Neural cell (in vitro differentiated cells): ENCODE measurements at regions not wholly inside any gene's neighbourhood (a gene's known extent, or its start where the extent isn't known, plus 50 kb on each side); places are given as distances from the start of the nearest gene placed in this dataset.

Experiments
- H2AFZ ChIP-seq: fragments of 200-600, 300-800 bp; sonication (generic), shearing (Covaris generic); 2 replicates; pipeline ENCODE4 v1.6.0; 2014; ENCODE audit warnings: low read depth, mild to moderate bottlenecking, antibody characterized with exemption, low read length, moderate library complexity
- H3F3A ChIP-seq: fragments of 200-600 bp; shearing (Covaris generic); 2 replicates; pipeline ENCODE4 v1.6.1; 2016; ENCODE audit warnings: mild to moderate bottlenecking, moderate library complexity, mixed read lengths, antibody characterized with exemption, low read length; ENCODE audit not compliant: insufficient read depth, poor library complexity, severe bottlenecking
- H3K27ac ChIP-seq: fragments of 200-600, 300-800 bp; sonication (generic), shearing (Covaris generic); 2 replicates; pipeline ENCODE4 v1.5.1; 2014; ENCODE audit warnings: mild to moderate bottlenecking, low read length, moderate library complexity
- H3K27me3 ChIP-seq: fragments of 300-800, 200-600 bp; sonication (generic), shearing (Covaris generic); 2 replicates; pipeline ENCODE4 v1.6.0; 2014; ENCODE audit warnings: mild to moderate bottlenecking, low read depth, low read length, moderate library complexity; ENCODE audit not compliant: insufficient read depth
- H3K36me3 ChIP-seq: fragments of 300-800, 200-600 bp; sonication (generic), shearing (Covaris generic); 2 replicates; pipeline ENCODE4 v1.5.1; 2014; ENCODE audit warnings: mild to moderate bottlenecking, antibody characterized with exemption, low read length, moderate library complexity; ENCODE audit not compliant: insufficient read depth
- H3K4me2 ChIP-seq: fragments of 300-800, 200-600 bp; sonication (generic), shearing (Covaris generic); 2 replicates; pipeline ENCODE4 v1.6.0; 2014; ENCODE audit warnings: mild to moderate bottlenecking, low read length
- H3K4me3 ChIP-seq: fragments of 300-800, 200-600 bp; sonication (generic), shearing (Covaris generic); 2 replicates; pipeline ENCODE4 v1.5.1; 2014; ENCODE audit warnings: mild to moderate bottlenecking, low read length, moderate library complexity
- H3K79me2 ChIP-seq: fragments of 200-600 bp; shearing (Covaris generic); replicated peaks from 2 replicates; pipeline ENCODE4 v1.6.0; 2014; ENCODE audit warnings: mild to moderate bottlenecking, low read length, moderate library complexity; ENCODE audit not compliant: insufficient read depth
- H3K9ac ChIP-seq: fragments of 300-800, 200-600 bp; sonication (generic), shearing (Covaris generic); 2 replicates; pipeline ENCODE4 v1.6.1; 2016; ENCODE audit warnings: mild to moderate bottlenecking, low read length, mixed read lengths
- H3K9me2 ChIP-seq: fragments of 200-600 bp; shearing (Covaris generic); 2 replicates; pipeline ENCODE4 v1.6.1; 2016; ENCODE audit warnings: mild to moderate bottlenecking, low read length, mixed read lengths; ENCODE audit not compliant: insufficient read depth
- H3K9me3 ChIP-seq: fragments of 200-600, 300-800 bp; sonication (generic), shearing (Covaris generic); 2 replicates; pipeline ENCODE4 v1.6.1; 2016; ENCODE audit warnings: mild to moderate bottlenecking, mixed run types, low read length, moderate library complexity, mixed read lengths
- H4K20me1 ChIP-seq: fragments of 200-600 bp; shearing (Covaris generic); 2 replicates; pipeline ENCODE4 v1.6.1; 2016; ENCODE audit warnings: mild to moderate bottlenecking, mixed run types; ENCODE audit not compliant: insufficient read depth
- EP300 ChIP-seq: fragments of 450-650 bp; conservative IDR thresholded peaks from 2 replicates; pipeline ENCODE4 v1.6.1; 2014; ENCODE audit warnings: antibody characterized with exemption, mild to moderate bottlenecking, moderate library complexity; ENCODE audit not compliant: poor library complexity, severe bottlenecking
- EZH2 ChIP-seq: fragments of 200-600, 300-800 bp; shearing (Covaris generic), sonication (generic); IDR thresholded peaks from 2 replicates; pipeline ENCODE4 v1.6.1; 2014; ENCODE audit warnings: antibody characterized with exemption, low read length, borderline replicate concordance, mild to moderate bottlenecking; ENCODE audit not compliant: insufficient read depth, poor library complexity, severe bottlenecking
- MXI1 ChIP-seq: fragments of 450-650 bp; conservative IDR thresholded peaks from 2 replicates; pipeline ENCODE4 v1.6.1; 2014; ENCODE audit warnings: antibody characterized with exemption, mild to moderate bottlenecking; ENCODE audit not compliant: poor library complexity, severe bottlenecking
- POLR2AphosphoS5 ChIP-seq: IDR thresholded peaks from 2 replicates; pipeline ENCODE4 v1.6.1; 2012
- RAD21 ChIP-seq: fragments of 450-650 bp; conservative IDR thresholded peaks from 2 replicates; pipeline ENCODE4 v1.6.1; 2014; ENCODE audit warnings: antibody characterized with exemption, mild to moderate bottlenecking, moderate library complexity
- SMC3 ChIP-seq: fragments of 450-650 bp; conservative IDR thresholded peaks from 2 replicates; pipeline ENCODE4 v1.6.1; 2014; ENCODE audit warnings: antibody characterized with exemption, mild to moderate bottlenecking, moderate library complexity; ENCODE audit not compliant: poor library complexity
- TAF1 ChIP-seq: IDR thresholded peaks from 2 replicates; pipeline ENCODE4 v1.6.1; 2012; ENCODE audit warnings: low read depth
- TF ChIP-seq, protein P1 (sequence below): IDR thresholded peaks from 2 replicates; pipeline ENCODE4 v1.6.1; 2012; ENCODE audit warnings: borderline replicate concordance
- TF ChIP-seq, protein P2 (sequence below): fragments of 450-650 bp; IDR thresholded peaks from 2 replicates; pipeline ENCODE4 v1.5.1; 2014; ENCODE audit warnings: antibody characterized with exemption, mild to moderate bottlenecking, moderate library complexity; ENCODE audit not compliant: poor library complexity, severe bottlenecking

DNA sequence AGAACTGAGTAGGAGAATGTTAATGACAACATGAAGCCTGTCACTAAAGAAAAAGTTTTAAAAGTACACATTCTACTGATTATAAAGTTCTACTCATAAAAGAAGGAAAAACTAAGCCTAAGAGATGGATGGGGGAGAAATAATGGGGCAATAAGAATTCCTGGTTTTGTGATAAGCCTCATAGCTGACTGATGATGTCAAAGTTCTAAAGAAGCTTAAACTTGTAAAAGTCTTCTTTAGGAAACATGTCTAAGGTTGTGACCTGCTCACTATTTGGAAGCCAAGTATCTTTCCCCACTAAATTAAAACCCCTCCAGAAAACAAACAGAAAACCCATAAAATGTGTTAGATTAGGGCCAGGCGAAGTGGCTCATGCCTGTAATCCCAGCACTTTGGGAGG lies 232.9 kb upstream of the GIMD1 start:
- H4K20me1 ChIP-seq: no peaks in the 10 kb centered on the region
- no peak overlapping the region for H3K9ac ChIP-seq
- H3K36me3 ChIP-seq: no peaks in the 10 kb centered on the region
- H3F3A ChIP-seq: no peaks in the 10 kb centered on the region
- no peak overlapping the region for H3K4me3 ChIP-seq
- no peaks in the 10 kb centered on the region for H3K79me2 ChIP-seq
- no peaks in the 10 kb centered on the region for H3K9me2 ChIP-seq
- H3K9me3 ChIP-seq: no peaks in the 10 kb centered on the region
- H2AFZ ChIP-seq: no peak overlapping the region
- H3K27ac ChIP-seq: no peak overlapping the region
- TF ChIP-seq SMC3 (no peak), TAF1 (no peak), RAD21 (no peak), EZH2 (no peak), POLR2AphosphoS5 (no peak), EP300 (no peak), MXI1 (no peak)
- TF ChIP-seq, protein P1, sequence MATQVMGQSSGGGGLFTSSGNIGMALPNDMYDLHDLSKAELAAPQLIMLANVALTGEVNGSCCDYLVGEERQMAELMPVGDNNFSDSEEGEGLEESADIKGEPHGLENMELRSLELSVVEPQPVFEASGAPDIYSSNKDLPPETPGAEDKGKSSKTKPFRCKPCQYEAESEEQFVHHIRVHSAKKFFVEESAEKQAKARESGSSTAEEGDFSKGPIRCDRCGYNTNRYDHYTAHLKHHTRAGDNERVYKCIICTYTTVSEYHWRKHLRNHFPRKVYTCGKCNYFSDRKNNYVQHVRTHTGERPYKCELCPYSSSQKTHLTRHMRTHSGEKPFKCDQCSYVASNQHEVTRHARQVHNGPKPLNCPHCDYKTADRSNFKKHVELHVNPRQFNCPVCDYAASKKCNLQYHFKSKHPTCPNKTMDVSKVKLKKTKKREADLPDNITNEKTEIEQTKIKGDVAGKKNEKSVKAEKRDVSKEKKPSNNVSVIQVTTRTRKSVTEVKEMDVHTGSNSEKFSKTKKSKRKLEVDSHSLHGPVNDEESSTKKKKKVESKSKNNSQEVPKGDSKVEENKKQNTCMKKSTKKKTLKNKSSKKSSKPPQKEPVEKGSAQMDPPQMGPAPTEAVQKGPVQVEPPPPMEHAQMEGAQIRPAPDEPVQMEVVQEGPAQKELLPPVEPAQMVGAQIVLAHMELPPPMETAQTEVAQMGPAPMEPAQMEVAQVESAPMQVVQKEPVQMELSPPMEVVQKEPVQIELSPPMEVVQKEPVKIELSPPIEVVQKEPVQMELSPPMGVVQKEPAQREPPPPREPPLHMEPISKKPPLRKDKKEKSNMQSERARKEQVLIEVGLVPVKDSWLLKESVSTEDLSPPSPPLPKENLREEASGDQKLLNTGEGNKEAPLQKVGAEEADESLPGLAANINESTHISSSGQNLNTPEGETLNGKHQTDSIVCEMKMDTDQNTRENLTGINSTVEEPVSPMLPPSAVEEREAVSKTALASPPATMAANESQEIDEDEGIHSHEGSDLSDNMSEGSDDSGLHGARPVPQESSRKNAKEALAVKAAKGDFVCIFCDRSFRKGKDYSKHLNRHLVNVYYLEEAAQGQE: no peak
- TF ChIP-seq, protein P2, sequence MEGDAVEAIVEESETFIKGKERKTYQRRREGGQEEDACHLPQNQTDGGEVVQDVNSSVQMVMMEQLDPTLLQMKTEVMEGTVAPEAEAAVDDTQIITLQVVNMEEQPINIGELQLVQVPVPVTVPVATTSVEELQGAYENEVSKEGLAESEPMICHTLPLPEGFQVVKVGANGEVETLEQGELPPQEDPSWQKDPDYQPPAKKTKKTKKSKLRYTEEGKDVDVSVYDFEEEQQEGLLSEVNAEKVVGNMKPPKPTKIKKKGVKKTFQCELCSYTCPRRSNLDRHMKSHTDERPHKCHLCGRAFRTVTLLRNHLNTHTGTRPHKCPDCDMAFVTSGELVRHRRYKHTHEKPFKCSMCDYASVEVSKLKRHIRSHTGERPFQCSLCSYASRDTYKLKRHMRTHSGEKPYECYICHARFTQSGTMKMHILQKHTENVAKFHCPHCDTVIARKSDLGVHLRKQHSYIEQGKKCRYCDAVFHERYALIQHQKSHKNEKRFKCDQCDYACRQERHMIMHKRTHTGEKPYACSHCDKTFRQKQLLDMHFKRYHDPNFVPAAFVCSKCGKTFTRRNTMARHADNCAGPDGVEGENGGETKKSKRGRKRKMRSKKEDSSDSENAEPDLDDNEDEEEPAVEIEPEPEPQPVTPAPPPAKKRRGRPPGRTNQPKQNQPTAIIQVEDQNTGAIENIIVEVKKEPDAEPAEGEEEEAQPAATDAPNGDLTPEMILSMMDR: no peak
- no peak overlapping the region for H3K4me2 ChIP-seq
- H3K27me3 ChIP-seq: no peaks in the 10 kb centered on the region

DNA sequence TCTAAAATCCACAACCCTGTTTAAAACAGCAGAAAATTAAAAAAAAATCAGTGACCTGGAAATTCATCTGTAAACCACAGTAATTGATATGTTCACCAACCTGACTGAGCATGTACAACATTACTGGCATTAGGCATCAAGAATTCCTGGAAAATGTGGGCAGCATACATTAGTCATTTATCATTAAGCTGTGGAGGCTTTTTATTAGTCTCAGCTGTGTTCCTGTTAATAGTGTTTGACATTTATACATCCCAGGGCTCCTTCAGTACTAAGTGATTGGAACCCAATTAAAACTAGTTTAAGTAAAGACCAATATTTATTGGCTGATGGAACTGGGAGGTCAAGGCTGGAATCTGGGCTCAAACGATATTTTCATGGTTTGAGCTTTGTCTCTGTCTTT lies 227.3 kb upstream of the GIMD1 start:
- Histone ChIP-seq H3K4me3 (no peak overlapping the region), H3K27me3 (no peaks in the 10 kb centered on the region), H3K9ac (no peak overlapping the region), H3K9me2 (no peaks in the 10 kb centered on the region), H4K20me1 (no peaks in the 10 kb centered on the region), H3K27ac (no peak overlapping the region), H3K9me3 (no peaks in the 10 kb centered on the region), H3F3A (no peaks in the 10 kb centered on the region), H3K4me2 (no peak overlapping the region), H3K36me3 (no peaks in the 10 kb centered on the region), H3K79me2 (no peaks in the 10 kb centered on the region), H2AFZ (no peak overlapping the region)
- TF ChIP-seq MXI1 (no peak), EP300 (no peak), TAF1 (no peak), POLR2AphosphoS5 (no peak), RAD21 (no peak), SMC3 (no peak), EZH2 (no peak)
- TF ChIP-seq, protein P2: no peak
- TF ChIP-seq, protein P1: no peak
